ENCODE measurements at regions not wholly inside any gene's neighbourhood (a gene's known extent, or its start where the extent isn't known, plus 50 kb on each side); places are given as distances from the start of the nearest gene placed in this dataset.

- H3K27ac ChIP-seq (ENCODE audit: low read depth in 1 of 2, low read length in 1 of 2): no peak overlapping the region
- H3K9me3 ChIP-seq (ENCODE audit: control insufficient read depth in 4 of 4, insufficient read depth in 3 of 4, low read length in 3 of 4): no peaks in the 10 kb centered on the region
- no peak for TF ChIP-seq CTCF (IDR thresholded peaks at IDR 0.05; ENCODE audit: control extremely low read depth, extremely low read depth)
- peaks cover 0 to 21% (median 4%) of the 10 kb centered on the region in 3 donors for H3K27me3 ChIP-seq (ENCODE audit: control insufficient read depth in 3 of 3, insufficient read depth in 3 of 3, low read length in 2 of 3)
- no peak for DNase-seq
- WGBS, 2 donors: 63 to 72% methylated on average over 25 of the region's 25 CpGs
- H3K9ac ChIP-seq (ENCODE audit: insufficient read depth in 1 of 2, low read length in 2 of 2): no peak overlapping the region
- no peaks in the 10 kb centered on the region for H3K36me3 ChIP-seq (ENCODE audit: control insufficient read depth in 4 of 4, insufficient read depth in 4 of 4, low read length in 4 of 4)
- no peak for ATAC-seq (ENCODE audit: insufficient read depth, low FRiP score)
- H3K4me1 ChIP-seq (ENCODE audit: control insufficient read depth in 5 of 5, insufficient read depth in 5 of 5, low read length in 5 of 5): no peaks in the 10 kb centered on the region
- no peak overlapping the region for H3K4me3 ChIP-seq
These were observed 686.7 kb upstream of the RBFOX1 start for GRCh38 chr16:6645768-6646568.

- no peak for DNase-seq
- Histone ChIP-seq H3K9ac (ENCODE audit: insufficient read depth in 1 of 2, low read length in 2 of 2) (no peak overlapping the region), H3K36me3 (ENCODE audit: control insufficient read depth in 4 of 4, insufficient read depth in 4 of 4, low read length in 4 of 4) (no peaks in the 10 kb centered on the region), H3K4me1 (ENCODE audit: control insufficient read depth in 5 of 5, insufficient read depth in 5 of 5, low read length in 5 of 5) (no peaks in the 10 kb centered on the region), H3K27ac (ENCODE audit: low read depth in 1 of 2, low read length in 1 of 2) (no peak overlapping the region), H3K4me3 (no peak overlapping the region), H3K9me3 (ENCODE audit: control insufficient read depth in 4 of 4, insufficient read depth in 3 of 4, low read length in 3 of 4) (no peaks in the 10 kb centered on the region), H3K27me3 (ENCODE audit: control insufficient read depth in 3 of 3, insufficient read depth in 3 of 3, low read length in 2 of 3) (peaks cover 0 to 21% (median 4%) of the 10 kb centered on the region in 3 donors)
- TF ChIP-seq CTCF (IDR thresholded peaks at IDR 0.05; ENCODE audit: control extremely low read depth, extremely low read depth): no peak
- WGBS, 2 donors: 56 to 74% methylated on average over 4 of the region's 4 CpGs
- no peak for ATAC-seq (ENCODE audit: insufficient read depth, low FRiP score)
These were observed 687.7 kb upstream of the RBFOX1 start for GRCh38 chr16:6644916-6645315.

GRCh38 chr16:6643080-6643686 lies 689.5 kb upstream of the RBFOX1 start:
- 30 to 34% methylated on average over 5 of the region's 5 CpGs for WGBS, 2 donors
- no peak overlapping the region for H3K27ac ChIP-seq (ENCODE audit: low read depth in 1 of 2, low read length in 1 of 2)
- no peak overlapping the region for H3K9ac ChIP-seq (ENCODE audit: insufficient read depth in 1 of 2, low read length in 2 of 2)
- no peaks in the 10 kb centered on the region for H3K9me3 ChIP-seq (ENCODE audit: control insufficient read depth in 4 of 4, insufficient read depth in 3 of 4, low read length in 3 of 4)
- TF ChIP-seq CTCF (IDR thresholded peaks at IDR 0.05; ENCODE audit: control extremely low read depth, extremely low read depth): peak; percentile 47
- ATAC-seq (ENCODE audit: insufficient read depth, low FRiP score): no peak
- no peaks in the 10 kb centered on the region for H3K4me1 ChIP-seq (ENCODE audit: control insufficient read depth in 5 of 5, insufficient read depth in 5 of 5, low read length in 5 of 5)
- H3K36me3 ChIP-seq (ENCODE audit: control insufficient read depth in 4 of 4, insufficient read depth in 4 of 4, low read length in 4 of 4): no peaks in the 10 kb centered on the region
- no peak overlapping the region for H3K4me3 ChIP-seq
- peaks cover 0 to 21% (median 4%) of the 10 kb centered on the region in 3 donors for H3K27me3 ChIP-seq (ENCODE audit: control insufficient read depth in 3 of 3, insufficient read depth in 3 of 3, low read length in 2 of 3)
- DNase-seq: peak; percentile 47 to 64 (median 63)

Measured in lung (tissue), 11 donors.